NB4 (cell line): ENCODE measurements at regions not wholly inside any gene's neighbourhood (a gene's known extent, or its start where the extent isn't known, plus 50 kb on each side); places are given as distances from the start of the nearest gene placed in this dataset.

Experiments used
- MYC ChIP-seq: IDR thresholded peaks from 2 replicates; pipeline ENCODE4 v1.6.1; 2011; ENCODE audit warnings: low read depth, low read length
- TF ChIP-seq, protein P1 (sequence below): IDR thresholded peaks from 2 replicates; pipeline ENCODE4 v1.6.1; 2011; ENCODE audit warnings: low read depth, low read length
- TF ChIP-seq, protein P2 (sequence below): IDR thresholded peaks from one replicate; pipeline ENCODE4 v1.5.1; 2012; ENCODE audit warnings: low read depth, low read length

DNA sequence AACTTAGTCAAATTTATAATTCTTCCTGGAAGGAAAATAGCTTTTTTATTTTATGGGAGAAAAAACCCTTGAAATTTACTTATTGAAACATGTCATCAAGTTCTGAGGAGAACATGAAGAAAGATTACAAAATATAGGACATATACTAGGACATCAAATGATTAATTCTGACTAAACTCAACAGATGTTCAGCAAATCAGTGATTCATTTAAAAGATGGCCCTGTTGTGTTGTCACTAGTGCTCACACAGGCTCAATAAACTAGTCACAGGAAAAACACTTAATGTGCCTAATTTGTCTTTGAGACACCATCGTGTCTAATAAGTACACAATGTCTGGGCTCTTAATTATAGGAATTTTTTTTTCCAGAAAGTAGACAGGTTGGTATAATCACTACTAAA lies 223.8 kb upstream of the TMTC4 start:
- TF ChIP-seq, protein P1, sequence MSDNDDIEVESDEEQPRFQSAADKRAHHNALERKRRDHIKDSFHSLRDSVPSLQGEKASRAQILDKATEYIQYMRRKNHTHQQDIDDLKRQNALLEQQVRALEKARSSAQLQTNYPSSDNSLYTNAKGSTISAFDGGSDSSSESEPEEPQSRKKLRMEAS: no peak
- TF ChIP-seq, protein P2, sequence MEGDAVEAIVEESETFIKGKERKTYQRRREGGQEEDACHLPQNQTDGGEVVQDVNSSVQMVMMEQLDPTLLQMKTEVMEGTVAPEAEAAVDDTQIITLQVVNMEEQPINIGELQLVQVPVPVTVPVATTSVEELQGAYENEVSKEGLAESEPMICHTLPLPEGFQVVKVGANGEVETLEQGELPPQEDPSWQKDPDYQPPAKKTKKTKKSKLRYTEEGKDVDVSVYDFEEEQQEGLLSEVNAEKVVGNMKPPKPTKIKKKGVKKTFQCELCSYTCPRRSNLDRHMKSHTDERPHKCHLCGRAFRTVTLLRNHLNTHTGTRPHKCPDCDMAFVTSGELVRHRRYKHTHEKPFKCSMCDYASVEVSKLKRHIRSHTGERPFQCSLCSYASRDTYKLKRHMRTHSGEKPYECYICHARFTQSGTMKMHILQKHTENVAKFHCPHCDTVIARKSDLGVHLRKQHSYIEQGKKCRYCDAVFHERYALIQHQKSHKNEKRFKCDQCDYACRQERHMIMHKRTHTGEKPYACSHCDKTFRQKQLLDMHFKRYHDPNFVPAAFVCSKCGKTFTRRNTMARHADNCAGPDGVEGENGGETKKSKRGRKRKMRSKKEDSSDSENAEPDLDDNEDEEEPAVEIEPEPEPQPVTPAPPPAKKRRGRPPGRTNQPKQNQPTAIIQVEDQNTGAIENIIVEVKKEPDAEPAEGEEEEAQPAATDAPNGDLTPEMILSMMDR: no peak
- TF ChIP-seq MYC: no peak
